ENCODE measurements at regions not wholly inside any gene's neighbourhood (a gene's known extent, or its start where the extent isn't known, plus 50 kb on each side); places are given as distances from the start of the nearest gene placed in this dataset.
"Not testable (repeated sequence)": the region's sequence is repeated elsewhere in the genome, so short reads cannot be mapped to it uniquely, and the experiment has no call there.

- intact Hi-C loops (cut with DNase I; ENCODE audit: low total_unique reads) = no loop called here
- no peak for TF ChIP-seq POLR2A (IDR thresholded peaks at IDR 0.05)
- no peak for TF ChIP-seq CTCF (IDR thresholded peaks at IDR 0.05)
- WGBS, 2 donors = 87 to 96% methylated on average over 4 to 5 of the region's 5 CpGs
- no peak overlapping the region for H3K4me3 ChIP-seq (ENCODE audit: low read depth, poor library complexity, severe bottlenecking)
- DNase-seq (ENCODE audit: low spot score in 2 of 2) = no peak
Measured at GRCh38 chr20:23140991-23141390, 54.9 kb upstream of the CD93 start.

GRCh38 chr20:23139984-23140383 is 53.9 kb upstream of the CD93 start:
- DNase-seq (ENCODE audit: low spot score in 2 of 2); intact Hi-C loops (cut with DNase I; ENCODE audit: low total_unique reads); H3K4me3 ChIP-seq (ENCODE audit: low read depth, poor library complexity, severe bottlenecking): not testable (repeated sequence)
- 55 to 60% methylated on average over 1 of the region's 1 CpG for WGBS, 2 donors

GRCh38 chr20:23139524-23139923 is 53.4 kb upstream of the CD93 start:
- intact Hi-C loops (cut with DNase I; ENCODE audit: low total_unique reads) = no loop called here
- 37 to 64% methylated on average over 8 of the region's 8 CpGs for WGBS, 2 donors
- DNase-seq (ENCODE audit: low spot score in 2 of 2) = peak in 1 of 2 donors; percentile 82
- H3K4me3 ChIP-seq (ENCODE audit: low read depth, poor library complexity, severe bottlenecking) = no peak overlapping the region
- TF ChIP-seq CTCF (IDR thresholded peaks at IDR 0.05) = no peak

GRCh38 chr20:23138682-23139081 is 52.6 kb upstream of the CD93 start:
- WGBS, 2 donors = 85 to 88% methylated on average over 3 of the region's 3 CpGs
- TF ChIP-seq CTCF (IDR thresholded peaks at IDR 0.05) (no peak), POLR2A (IDR thresholded peaks at IDR 0.05) (no peak)
- intact Hi-C loops (cut with DNase I; ENCODE audit: low total_unique reads) = no loop called here
- no peak overlapping the region for H3K4me3 ChIP-seq (ENCODE audit: low read depth, poor library complexity, severe bottlenecking)
- peak in 1 of 2 donors; percentile 17 for DNase-seq (ENCODE audit: low spot score in 2 of 2)

- 76 to 79% methylated on average over 3 of the region's 3 CpGs for WGBS, 2 donors
- TF ChIP-seq POLR2A (IDR thresholded peaks at IDR 0.05) (no peak), CTCF (IDR thresholded peaks at IDR 0.05) (no peak)
- no peak overlapping the region for H3K4me3 ChIP-seq (ENCODE audit: low read depth, poor library complexity, severe bottlenecking)
- DNase-seq (ENCODE audit: low spot score in 2 of 2) = no peak
- intact Hi-C loops (cut with DNase I; ENCODE audit: low total_unique reads) = no loop called here
Measured at GRCh38 chr20:23138226-23138625, 52.1 kb upstream of the CD93 start.

- H3K4me3 ChIP-seq (ENCODE audit: low read depth, poor library complexity, severe bottlenecking) = no peak overlapping the region
- TF ChIP-seq POLR2A (IDR thresholded peaks at IDR 0.05) = no peak
- no peak for TF ChIP-seq CTCF (IDR thresholded peaks at IDR 0.05)
- 49 to 62% methylated on average over 16 to 20 of the region's 20 CpGs for WGBS, 2 donors
- DNase-seq (ENCODE audit: low spot score in 2 of 2) = no peak
- intact Hi-C loops (cut with DNase I; ENCODE audit: low total_unique reads) = no loop called here
Measured at GRCh38 chr20:23136893-23137745, 51.0 kb upstream of the CD93 start.
